Bronchial epithelial cell (primary cell): ENCODE measurements at regions not wholly inside any gene's neighbourhood (a gene's known extent, or its start where the extent isn't known, plus 50 kb on each side); places are given as distances from the start of the nearest gene placed in this dataset.

Experiments used
- DNase-seq: peaks from one replicate; pipeline ENCODE4 v3.0.0-alpha.2; 2010; ENCODE audit warnings: low read depth
- FAIRE-seq: peaks from 2 replicates; lab custom pipeline; 2011; peaks lifted over from hg19 to GRCh38; lab: Jason Lieb, UNC
- H3K27me3 ChIP-seq: 2 replicates; pipeline ENCODE4 v1.5.1; 2011; ENCODE audit warnings: low read length; ENCODE audit not compliant: control insufficient read depth, insufficient read depth
- H3K36me3 ChIP-seq: 2 replicates; pipeline ENCODE4 v1.5.1; 2011; ENCODE audit warnings: low read length; ENCODE audit not compliant: control insufficient read depth, insufficient read depth
- H3K4me3 ChIP-seq: 2 replicates; pipeline ENCODE4 v1.5.1; 2011; ENCODE audit warnings: mild to moderate bottlenecking, low read depth, low read length, control low read depth
- CTCF ChIP-seq: IDR thresholded peaks from 2 replicates; pipeline ENCODE4 v1.5.1; 2011; ENCODE audit warnings: mild to moderate bottlenecking, moderate library complexity, low read length, control low read depth, inconsistent platforms; ENCODE audit not compliant: insufficient read depth, severe bottlenecking

GRCh38 chr7:52030722-52031121 is 714.1 kb upstream of the COBL start:
- H3K4me3 ChIP-seq: no peak overlapping the region
- TF ChIP-seq CTCF: no peak
- no peaks in the 10 kb centered on the region for H3K36me3 ChIP-seq
- DNase-seq: no peak
- no peaks in the 10 kb centered on the region for H3K27me3 ChIP-seq
- no peak for FAIRE-seq

- no peak overlapping the region for H3K4me3 ChIP-seq
- H3K36me3 ChIP-seq: no peaks in the 10 kb centered on the region
- H3K27me3 ChIP-seq: no peaks in the 10 kb centered on the region
- FAIRE-seq: no peak
- DNase-seq: no peak
- TF ChIP-seq CTCF: no peak
These were observed 709.5 kb upstream of the COBL start for GRCh38 chr7:52026140-52026539.

- Histone ChIP-seq H3K27me3 (no peaks in the 10 kb centered on the region), H3K36me3 (no peaks in the 10 kb centered on the region), H3K4me3 (no peak overlapping the region)
- FAIRE-seq (no peak), DNase-seq (no peak)
- no peak for TF ChIP-seq CTCF
These were observed 704.7 kb upstream of the COBL start for GRCh38 chr7:52021343-52021742.

- Histone ChIP-seq H3K36me3 (no peaks in the 10 kb centered on the region), H3K4me3 (no peak overlapping the region), H3K27me3 (no peaks in the 10 kb centered on the region)
- DNase-seq (no peak), FAIRE-seq (no peak)
- TF ChIP-seq CTCF: no peak
These were observed 702.1 kb upstream of the COBL start for GRCh38 chr7:52018680-52019054.

- no peaks in the 10 kb centered on the region for H3K27me3 ChIP-seq
- no peak overlapping the region for H3K4me3 ChIP-seq
- no peak for DNase-seq
- TF ChIP-seq CTCF: peak; percentile 1
- FAIRE-seq: no peak
- no peaks in the 10 kb centered on the region for H3K36me3 ChIP-seq
These were observed 701.4 kb upstream of the COBL start for GRCh38 chr7:52017802-52018679.

- no peaks in the 10 kb centered on the region for H3K36me3 ChIP-seq
- no peak for FAIRE-seq
- no peak for TF ChIP-seq CTCF
- no peak for DNase-seq
- H3K27me3 ChIP-seq: no peaks in the 10 kb centered on the region
- H3K4me3 ChIP-seq: no peak overlapping the region
These were observed 692.6 kb upstream of the COBL start for GRCh38 chr7:52009181-52009580.
